AG04450 (cell line): ENCODE measurements at regions not wholly inside any gene's neighbourhood (a gene's known extent, or its start where the extent isn't known, plus 50 kb on each side); places are given as distances from the start of the nearest gene placed in this dataset.
A peak's percentile ranks its signal among the peaks of the same experiment; 100 is the strongest.

Experiments used
- CTCF ChIA-PET: fragments of 300-600, 350-600 bp; formaldehyde crosslinking; extraction: SDS; loops from one replicate; lab custom pipeline; 2022; ENCODE audit warnings: antibody characterized with exemption, inconsistent platforms; lab: Charles Lee
- POLR2A ChIA-PET: fragments of 350-600 bp; formaldehyde crosslinking; extraction: SDS; loops from one replicate; lab custom pipeline; 2021; ENCODE audit warnings: antibody characterized with exemption, inconsistent platforms; lab: Yijun Ruan, JAX
- DNase-seq: peaks from one replicate; pipeline ENCODE4 v3.0.0-alpha.2; 2011; ENCODE audit warnings: low read depth, low spot score
- H3K27ac ChIP-seq: one replicate; pipeline ENCODE4 v1.5.1; 2012; ENCODE audit warnings: low read depth, low read length, control low read depth
- H3K27me3 ChIP-seq: one replicate; pipeline ENCODE4 v1.6.0; 2012; ENCODE audit warnings: low read length; ENCODE audit not compliant: control insufficient read depth, insufficient read depth
- H3K4me3 ChIP-seq: 2 replicates; pipeline ENCODE4 v1.5.1; 2011; ENCODE audit warnings: mild to moderate bottlenecking, low read depth, low read length, control low read depth
- H3K9me3 ChIP-seq: 2 replicates; pipeline ENCODE4 v1.5.1; 2012; ENCODE audit warnings: low read length; ENCODE audit not compliant: control insufficient read depth, insufficient read depth
- TF ChIP-seq, protein P1 (sequence below): IDR thresholded peaks from 2 replicates; pipeline ENCODE4 v1.5.1; 2011; ENCODE audit warnings: low read depth, low read length, control low read depth, inconsistent platforms

DNA sequence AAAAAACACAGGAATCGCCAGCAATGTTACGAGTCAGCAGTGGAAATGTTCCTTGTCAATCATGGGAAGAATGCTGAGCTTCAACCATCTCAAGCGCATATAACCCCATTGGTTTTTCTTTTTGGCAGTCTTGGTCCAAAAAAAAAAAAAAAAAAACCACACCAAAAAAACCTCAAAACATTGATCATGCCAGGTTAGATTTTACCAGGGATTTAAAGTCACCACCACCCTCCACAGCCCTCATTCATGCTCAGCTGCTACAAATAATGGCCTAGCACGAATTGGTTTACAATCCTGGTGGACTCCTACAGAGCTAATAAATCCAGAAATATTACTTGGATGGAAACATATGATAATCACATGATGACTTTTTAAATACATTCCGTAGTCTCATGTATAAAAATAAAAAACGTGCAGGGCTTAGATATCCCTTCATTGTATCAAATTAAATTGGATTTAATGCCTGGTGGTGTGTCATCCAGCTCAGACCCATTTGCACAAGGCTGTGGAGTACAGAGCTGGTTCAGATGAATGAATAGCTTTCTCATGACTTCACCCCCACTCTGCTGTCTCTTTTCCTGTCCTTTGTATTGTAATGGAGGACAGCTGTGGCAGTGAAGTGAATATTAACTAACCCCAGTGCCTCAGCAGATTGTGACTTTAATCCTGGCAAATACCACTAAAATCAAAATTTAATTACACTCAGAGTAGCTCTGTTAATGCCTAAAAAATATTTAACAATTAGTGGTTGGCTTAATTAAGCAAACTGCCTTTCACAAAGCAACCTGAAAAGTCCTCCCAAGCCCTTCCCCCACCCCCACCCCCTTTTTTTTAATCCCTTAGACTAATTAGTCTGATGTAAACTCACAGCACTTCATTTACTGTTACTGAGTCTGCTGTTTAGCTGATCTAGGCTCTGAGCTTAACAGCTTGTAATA, 626.5 kb upstream of the ZNF608 start:
- H3K27ac ChIP-seq: no peak overlapping the region
- CTCF ChIA-PET: interaction anchor here (1.0 kb wide), 1 partner anchor 29 kb away, joined by 3 read pairs; no protein-coding TSS in a partner anchor
- H3K27me3 ChIP-seq: no peaks in the 10 kb centered on the region
- no peaks in the 10 kb centered on the region for H3K9me3 ChIP-seq
- no peak overlapping the region for H3K4me3 ChIP-seq
- DNase-seq: peak; percentile 18
- TF ChIP-seq, protein P1, sequence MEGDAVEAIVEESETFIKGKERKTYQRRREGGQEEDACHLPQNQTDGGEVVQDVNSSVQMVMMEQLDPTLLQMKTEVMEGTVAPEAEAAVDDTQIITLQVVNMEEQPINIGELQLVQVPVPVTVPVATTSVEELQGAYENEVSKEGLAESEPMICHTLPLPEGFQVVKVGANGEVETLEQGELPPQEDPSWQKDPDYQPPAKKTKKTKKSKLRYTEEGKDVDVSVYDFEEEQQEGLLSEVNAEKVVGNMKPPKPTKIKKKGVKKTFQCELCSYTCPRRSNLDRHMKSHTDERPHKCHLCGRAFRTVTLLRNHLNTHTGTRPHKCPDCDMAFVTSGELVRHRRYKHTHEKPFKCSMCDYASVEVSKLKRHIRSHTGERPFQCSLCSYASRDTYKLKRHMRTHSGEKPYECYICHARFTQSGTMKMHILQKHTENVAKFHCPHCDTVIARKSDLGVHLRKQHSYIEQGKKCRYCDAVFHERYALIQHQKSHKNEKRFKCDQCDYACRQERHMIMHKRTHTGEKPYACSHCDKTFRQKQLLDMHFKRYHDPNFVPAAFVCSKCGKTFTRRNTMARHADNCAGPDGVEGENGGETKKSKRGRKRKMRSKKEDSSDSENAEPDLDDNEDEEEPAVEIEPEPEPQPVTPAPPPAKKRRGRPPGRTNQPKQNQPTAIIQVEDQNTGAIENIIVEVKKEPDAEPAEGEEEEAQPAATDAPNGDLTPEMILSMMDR: no peak
- POLR2A ChIA-PET: interaction anchor here (0.6 to 1.1 kb wide), 4 partner anchors 10 to 186 kb away, joined by 3 to 4 read pairs (median 3); no protein-coding TSS in a partner anchor

DNA sequence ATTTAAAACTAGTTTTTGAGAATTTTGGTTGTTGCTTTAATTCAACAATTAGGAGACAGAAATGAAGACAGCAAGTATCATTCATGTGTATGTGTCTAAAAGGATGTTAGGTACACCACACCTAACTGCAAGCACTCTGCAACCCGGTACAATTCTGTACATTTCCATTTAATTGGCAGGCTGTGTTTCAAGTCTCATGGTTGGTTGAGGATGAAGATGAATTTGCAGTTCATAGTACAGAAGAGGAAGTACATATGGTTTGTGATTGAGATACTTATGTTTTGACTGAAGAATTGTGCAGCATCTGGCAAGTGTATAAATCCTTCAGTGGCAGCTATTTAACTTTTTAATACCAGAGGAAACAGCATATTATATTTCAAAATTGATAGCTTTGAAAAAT, 628.7 kb upstream of the ZNF608 start:
- no peaks in the 10 kb centered on the region for H3K27me3 ChIP-seq
- H3K9me3 ChIP-seq: no peaks in the 10 kb centered on the region
- TF ChIP-seq, protein P1: no peak
- POLR2A ChIA-PET: no interaction called here
- H3K27ac ChIP-seq: no peak overlapping the region
- no peak for DNase-seq
- H3K4me3 ChIP-seq: no peak overlapping the region
- CTCF ChIA-PET: no interaction called here

DNA sequence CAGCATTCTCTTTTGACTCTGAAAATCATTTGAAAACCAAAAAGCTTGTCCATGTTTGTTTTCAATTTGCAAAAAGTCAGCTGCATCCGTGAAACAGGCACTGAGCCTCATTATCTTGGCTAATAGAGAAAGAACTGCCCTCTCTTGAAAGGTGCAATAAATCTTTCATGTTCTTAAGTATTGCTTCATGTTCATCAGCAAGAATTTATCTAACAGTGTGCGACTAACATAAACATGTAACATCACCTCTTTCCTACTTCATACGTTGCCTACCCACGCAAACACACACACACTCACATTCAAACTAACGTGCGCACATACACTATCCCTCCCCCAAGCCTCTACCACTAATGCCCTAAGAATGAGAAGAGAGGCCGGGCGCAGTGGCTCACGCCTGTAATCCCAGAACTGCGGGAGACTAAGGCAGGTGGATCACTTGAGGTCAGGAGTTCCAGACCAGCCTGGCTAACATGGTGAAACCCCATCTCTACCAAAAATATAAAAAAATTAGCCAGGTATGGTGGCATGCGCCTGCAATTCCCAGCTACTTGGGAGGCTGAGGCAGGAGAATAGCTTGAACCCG, 629.7 kb upstream of the ZNF608 start:
- Histone ChIP-seq H3K4me3 (no peak overlapping the region), H3K9me3 (no peaks in the 10 kb centered on the region), H3K27me3 (no peaks in the 10 kb centered on the region), H3K27ac (no peak overlapping the region)
- POLR2A ChIA-PET: no interaction called here
- CTCF ChIA-PET: no interaction called here
- no peak for DNase-seq
- TF ChIP-seq, protein P1: no peak

DNA sequence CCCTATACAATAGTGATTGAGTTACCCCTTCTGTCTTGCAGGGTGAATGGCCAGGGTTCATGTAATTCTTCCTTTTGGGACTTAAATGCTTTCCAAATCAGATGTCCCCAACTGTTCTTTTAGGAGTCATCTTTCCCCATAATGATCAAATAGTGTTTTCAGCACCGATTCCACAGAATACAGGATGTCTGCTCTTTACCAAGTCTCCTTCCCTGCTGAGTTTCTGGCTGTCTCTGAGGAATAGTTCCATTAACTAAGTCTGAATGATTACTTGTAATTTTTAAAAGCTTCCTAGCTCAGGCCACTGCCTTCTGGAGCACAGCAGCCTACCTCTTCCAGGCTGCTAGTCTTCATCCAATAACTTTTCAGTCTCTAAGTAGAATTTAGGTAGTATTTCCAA, 630.7 kb upstream of the ZNF608 start:
- DNase-seq: no peak
- ChIA-PET POLR2A (no interaction called here), CTCF (no interaction called here)
- Histone ChIP-seq H3K4me3 (no peak overlapping the region), H3K9me3 (no peaks in the 10 kb centered on the region), H3K27ac (no peak overlapping the region), H3K27me3 (no peaks in the 10 kb centered on the region)
- TF ChIP-seq, protein P1: no peak

DNA sequence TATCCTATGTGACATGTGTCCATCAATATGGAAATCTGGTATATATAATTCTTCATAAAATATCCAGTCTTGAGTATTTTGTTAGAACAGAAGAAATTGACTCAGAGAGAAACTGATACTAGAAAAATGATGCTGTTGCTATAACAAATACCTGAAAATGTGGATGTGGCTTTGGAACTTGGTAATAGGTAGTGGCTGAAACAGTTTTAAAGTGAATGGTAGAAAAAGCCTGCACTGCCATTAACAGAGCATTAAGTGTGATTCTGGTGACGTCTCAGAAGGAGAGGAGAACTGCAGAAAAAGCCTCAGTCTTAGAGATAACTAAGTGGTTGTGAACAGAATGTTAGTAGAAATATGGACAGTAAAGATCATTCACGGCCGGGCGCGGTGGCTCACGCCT, 634.9 kb upstream of the ZNF608 start:
- H3K27me3 ChIP-seq: no peaks in the 10 kb centered on the region
- DNase-seq: no peak
- no peak overlapping the region for H3K27ac ChIP-seq
- ChIA-PET POLR2A (no interaction called here), CTCF (no interaction called here)
- no peaks in the 10 kb centered on the region for H3K9me3 ChIP-seq
- no peak overlapping the region for H3K4me3 ChIP-seq
- TF ChIP-seq, protein P1: no peak
